SU-DHL-6 (cell line): ENCODE measurements at regions not wholly inside any gene's neighbourhood (a gene's known extent, or its start where the extent isn't known, plus 50 kb on each side); places are given as distances from the start of the nearest gene placed in this dataset.

Experiments used
- H2AFZ ChIP-seq: fragments of 200-600 bp; sonication (generic); 2 replicates; pipeline ENCODE4 v1.6.1; 2014; ENCODE audit warnings: low read depth, mild to moderate bottlenecking, moderate library complexity, mixed read lengths, antibody characterized with exemption, low read length; ENCODE audit not compliant: severe bottlenecking
- H3F3A ChIP-seq: fragments of 200-600 bp; shearing (Covaris generic); 2 replicates; pipeline ENCODE4 v1.6.0; 2016; ENCODE audit warnings: antibody characterized with exemption, mild to moderate bottlenecking; ENCODE audit not compliant: insufficient read depth
- H3K27ac ChIP-seq: fragments of 200-600 bp; sonication (generic); 2 replicates; pipeline ENCODE4 v1.5.1; 2016; ENCODE audit warnings: low read depth, mild to moderate bottlenecking, low read length, moderate library complexity, mixed read lengths
- H3K27me3 ChIP-seq: fragments of 200-600 bp; sonication (generic), shearing (Covaris generic); 2 replicates; pipeline ENCODE4 v1.6.0; 2014; ENCODE audit warnings: mild to moderate bottlenecking, low read length
- H3K36me3 ChIP-seq: fragments of 200-600 bp; sonication (generic); 2 replicates; pipeline ENCODE4 v1.6.1; 2014; ENCODE audit warnings: mild to moderate bottlenecking, low read length, mixed read lengths
- H3K4me2 ChIP-seq: fragments of 300-600, 200-600 bp; shearing (Covaris generic), sonication (generic); 2 replicates; pipeline ENCODE4 v1.6.0; 2014; ENCODE audit warnings: low read length, low read depth, mild to moderate bottlenecking; ENCODE audit not compliant: poor library complexity, severe bottlenecking
- H3K4me3 ChIP-seq: fragments of 200-600 bp; sonication (generic); 2 replicates; pipeline ENCODE4 v1.5.1; 2014; ENCODE audit warnings: antibody characterized with exemption, low read length, mild to moderate bottlenecking, mixed read lengths; ENCODE audit not compliant: insufficient read depth, poor library complexity, severe bottlenecking
- H3K79me2 ChIP-seq: fragments of 200-600 bp; sonication (generic); 2 replicates; pipeline ENCODE4 v1.6.1; 2014; ENCODE audit warnings: mild to moderate bottlenecking, low read length, moderate library complexity; ENCODE audit not compliant: insufficient read depth
- H3K9ac ChIP-seq: fragments of 200-600 bp; sonication (generic); 2 replicates; pipeline ENCODE4 v1.7.0; 2014; ENCODE audit warnings: mild to moderate bottlenecking, low read length
- H3K9me2 ChIP-seq: fragments of 200-600 bp; sonication (generic); replicated peaks from 2 replicates; pipeline ENCODE4 v1.6.1; 2014; ENCODE audit warnings: low read length; ENCODE audit not compliant: insufficient read depth
- H3K9me3 ChIP-seq: fragments of 200-600 bp; sonication (generic); 2 replicates; pipeline ENCODE4 v1.6.1; 2014; ENCODE audit warnings: low read length, mixed read lengths; ENCODE audit not compliant: insufficient read depth
- H4K20me1 ChIP-seq: fragments of 200-600 bp; sonication (generic); 2 replicates; pipeline ENCODE4 v1.6.1; 2014; ENCODE audit warnings: low read depth, mild to moderate bottlenecking, antibody characterized with exemption, low read length, moderate library complexity, mixed read lengths
- CTCF ChIP-seq: fragments of 200-600 bp; sonication (generic); IDR thresholded peaks from one replicate; pipeline ENCODE4 v1.5.1; 2017; ENCODE audit warnings: antibody characterized with exemption, mild to moderate bottlenecking, low read length, moderate library complexity; ENCODE audit not compliant: insufficient read depth, poor library complexity, severe bottlenecking
- EZH2phosphoT487 ChIP-seq: fragments of 200-600 bp; sonication (generic), shearing (Covaris generic); conservative IDR thresholded peaks from 2 replicates; pipeline ENCODE4 v1.6.1; 2018; ENCODE audit warnings: mild to moderate bottlenecking, antibody characterized with exemption, low read length, moderate library complexity, mixed read lengths

GRCh38 chr4:30620711-30621110 lies 99.5 kb upstream of the PCDH7 start:
- Histone ChIP-seq H3K79me2 (no peaks in the 10 kb centered on the region), H3K27me3 (no peaks in the 10 kb centered on the region), H4K20me1 (no peaks in the 10 kb centered on the region), H3K4me3 (no peak overlapping the region), H3K9me3 (no peaks in the 10 kb centered on the region), H3K27ac (no peak overlapping the region), H3K9me2 (no peaks in the 10 kb centered on the region), H3K36me3 (no peaks in the 10 kb centered on the region), H2AFZ (no peak overlapping the region), H3K9ac (no peak overlapping the region), H3F3A (no peaks in the 10 kb centered on the region), H3K4me2 (no peak overlapping the region)
- TF ChIP-seq EZH2phosphoT487 (no peak), CTCF (no peak)

- Histone ChIP-seq H3F3A (no peaks in the 10 kb centered on the region), H4K20me1 (no peaks in the 10 kb centered on the region), H3K36me3 (no peaks in the 10 kb centered on the region), H3K4me3 (no peak overlapping the region), H3K9me2 (no peaks in the 10 kb centered on the region), H3K27ac (no peak overlapping the region), H2AFZ (no peak overlapping the region), H3K27me3 (no peaks in the 10 kb centered on the region), H3K9ac (no peak overlapping the region), H3K9me3 (no peaks in the 10 kb centered on the region), H3K79me2 (no peaks in the 10 kb centered on the region), H3K4me2 (no peak overlapping the region)
- TF ChIP-seq CTCF (no peak), EZH2phosphoT487 (no peak)
Measured at GRCh38 chr4:30630431-30630830, 89.7 kb upstream of the PCDH7 start.

- H2AFZ ChIP-seq = no peak overlapping the region
- H4K20me1 ChIP-seq = no peaks in the 10 kb centered on the region
- H3K4me3 ChIP-seq = no peak overlapping the region
- no peak overlapping the region for H3K27ac ChIP-seq
- H3K9me3 ChIP-seq = no peaks in the 10 kb centered on the region
- H3K79me2 ChIP-seq = no peaks in the 10 kb centered on the region
- H3K4me2 ChIP-seq = no peak overlapping the region
- H3K27me3 ChIP-seq = no peaks in the 10 kb centered on the region
- no peaks in the 10 kb centered on the region for H3F3A ChIP-seq
- H3K36me3 ChIP-seq = no peaks in the 10 kb centered on the region
- TF ChIP-seq EZH2phosphoT487 = no peak
- TF ChIP-seq CTCF = no peak
- no peak overlapping the region for H3K9ac ChIP-seq
- no peaks in the 10 kb centered on the region for H3K9me2 ChIP-seq
Measured at GRCh38 chr4:30632751-30633150, 87.4 kb upstream of the PCDH7 start.

- H3F3A ChIP-seq = no peaks in the 10 kb centered on the region
- no peaks in the 10 kb centered on the region for H3K79me2 ChIP-seq
- no peak overlapping the region for H3K4me3 ChIP-seq
- no peak overlapping the region for H3K4me2 ChIP-seq
- H4K20me1 ChIP-seq = no peaks in the 10 kb centered on the region
- H3K9ac ChIP-seq = no peak overlapping the region
- no peaks in the 10 kb centered on the region for H3K27me3 ChIP-seq
- no peaks in the 10 kb centered on the region for H3K9me3 ChIP-seq
- no peak overlapping the region for H3K27ac ChIP-seq
- H2AFZ ChIP-seq = no peak overlapping the region
- no peaks in the 10 kb centered on the region for H3K9me2 ChIP-seq
- H3K36me3 ChIP-seq = no peaks in the 10 kb centered on the region
- TF ChIP-seq CTCF (no peak), EZH2phosphoT487 (no peak)
Measured at GRCh38 chr4:30641345-30641744, 78.8 kb upstream of the PCDH7 start.
